GM20431 (cell line): ENCODE measurements at regions not wholly inside any gene's neighbourhood (a gene's known extent, or its start where the extent isn't known, plus 50 kb on each side); places are given as distances from the start of the nearest gene placed in this dataset.

ENCODE experiments used
- in situ Hi-C: fragments of 300-500 bp; cut with MseI, MboI; formaldehyde crosslinking; loops from one replicate; pipeline ENCODE4 v1.15.0; 2020; ENCODE audit warnings: low sequenced_read_pairs; ENCODE audit not compliant: unreplicated experiment

- in situ Hi-C loops = no loop called here
These were observed 142.6 kb upstream of the BLID start for GRCh38 chr11:122258446-122259194.

GRCh38 chr11:122253589-122254231 is 137.7 kb upstream of the BLID start:
- in situ Hi-C loops = no loop called here

GRCh38 chr11:122248939-122249338 is 132.9 kb upstream of the BLID start:
- in situ Hi-C loops = no loop called here

DNA sequence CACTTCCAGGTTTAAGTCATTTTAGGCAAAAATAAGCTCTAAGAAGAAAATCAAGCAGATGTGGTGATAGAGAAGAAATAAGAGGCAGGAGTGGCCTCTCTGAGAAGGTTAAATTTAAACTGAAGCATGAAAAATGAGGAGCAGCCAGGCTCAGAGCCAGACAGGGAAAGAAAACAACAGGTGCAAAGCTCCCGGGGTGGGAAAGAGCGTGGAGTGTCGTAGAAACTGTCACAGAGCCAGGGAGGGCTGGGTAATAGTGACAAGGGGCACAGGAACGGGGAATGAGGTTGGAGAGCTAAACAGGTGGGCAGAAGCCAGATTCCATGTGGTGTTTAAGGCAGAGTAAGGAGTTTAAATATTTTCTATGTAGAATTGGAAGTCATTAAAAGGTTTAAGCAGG is 132.1 kb upstream of the BLID start:
- in situ Hi-C loops = no loop called here

DNA sequence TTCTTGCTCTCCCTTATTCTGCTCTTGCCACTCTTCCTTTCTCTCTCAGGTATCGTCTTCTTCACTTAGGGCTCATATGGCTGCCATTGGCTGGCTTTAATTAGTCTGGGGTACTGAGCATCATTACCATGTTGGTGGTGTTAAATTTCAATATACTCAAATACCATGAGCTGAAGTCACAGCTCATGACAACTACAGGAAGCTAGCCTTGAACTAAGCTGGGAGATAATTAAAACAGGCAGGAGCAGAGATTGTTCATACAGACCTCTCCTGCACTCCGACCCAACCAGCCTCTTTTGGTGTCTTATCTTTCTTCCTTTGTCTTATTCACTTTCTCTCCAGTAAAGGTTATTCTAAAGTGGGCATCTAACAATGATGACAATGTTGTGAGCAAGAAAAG is 130.9 kb upstream of the BLID start:
- in situ Hi-C loops = no loop called here

GRCh38 chr11:122242731-122243130 is 126.7 kb upstream of the BLID start:
- in situ Hi-C loops = no loop called here

DNA sequence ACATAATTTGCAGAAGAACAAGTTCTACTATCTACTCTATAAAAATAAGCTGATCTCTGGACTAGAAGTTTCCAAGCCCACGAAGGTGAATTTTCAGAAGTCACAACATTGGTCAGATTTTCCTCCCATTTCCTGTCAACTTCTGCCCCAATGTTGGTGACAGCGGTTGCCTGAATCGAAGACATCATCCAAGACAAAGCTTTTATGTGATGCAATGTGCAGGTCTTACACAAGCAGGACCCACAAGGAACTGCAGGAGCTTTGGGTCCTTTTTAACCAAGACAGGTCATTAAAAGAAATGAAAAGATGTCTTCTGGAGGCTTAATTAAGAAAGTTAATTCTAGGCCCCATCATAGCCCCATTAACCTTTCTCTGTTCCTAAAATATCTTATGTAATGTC is 125.6 kb upstream of the BLID start:
- in situ Hi-C loops = no loop called here

DNA sequence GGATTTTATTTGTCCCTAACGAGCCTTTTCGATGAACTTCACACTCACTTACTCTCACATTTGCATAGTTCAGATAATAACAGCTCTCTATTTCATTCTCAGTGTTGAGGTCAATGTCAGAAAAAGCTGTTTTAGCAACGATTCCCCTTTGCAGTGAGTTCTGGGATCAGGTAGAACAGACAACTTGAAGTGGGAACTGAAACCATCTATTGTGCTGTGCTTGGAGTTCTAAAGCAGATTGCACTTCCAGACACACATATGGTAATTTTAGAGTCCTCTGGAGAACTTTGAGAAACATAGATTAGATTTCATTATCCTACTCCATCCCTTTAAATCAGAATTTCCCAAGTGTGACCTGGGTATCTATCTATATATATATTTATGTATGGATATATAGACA is 124.6 kb upstream of the BLID start:
- in situ Hi-C loops = no loop called here

DNA sequence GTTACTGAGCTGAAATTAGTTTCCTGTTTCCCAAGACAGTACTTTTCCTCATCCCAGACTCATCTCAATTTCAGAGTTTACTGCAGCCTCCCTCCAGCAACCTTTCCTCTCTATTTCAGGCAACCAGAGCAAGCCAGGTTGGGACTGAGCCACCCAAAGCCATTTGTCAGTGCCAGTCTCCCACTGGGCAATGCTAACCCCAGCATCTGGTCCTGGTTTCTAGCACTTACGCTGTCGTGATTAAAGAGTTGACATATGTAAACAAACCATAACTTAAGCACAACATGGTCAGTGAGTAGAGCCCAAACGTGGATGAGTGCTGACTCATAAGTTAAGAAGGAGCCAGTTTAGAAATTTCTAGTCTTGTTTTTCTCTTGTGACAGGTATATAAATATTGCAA is 119.6 kb upstream of the BLID start:
- in situ Hi-C loops = no loop called here

DNA sequence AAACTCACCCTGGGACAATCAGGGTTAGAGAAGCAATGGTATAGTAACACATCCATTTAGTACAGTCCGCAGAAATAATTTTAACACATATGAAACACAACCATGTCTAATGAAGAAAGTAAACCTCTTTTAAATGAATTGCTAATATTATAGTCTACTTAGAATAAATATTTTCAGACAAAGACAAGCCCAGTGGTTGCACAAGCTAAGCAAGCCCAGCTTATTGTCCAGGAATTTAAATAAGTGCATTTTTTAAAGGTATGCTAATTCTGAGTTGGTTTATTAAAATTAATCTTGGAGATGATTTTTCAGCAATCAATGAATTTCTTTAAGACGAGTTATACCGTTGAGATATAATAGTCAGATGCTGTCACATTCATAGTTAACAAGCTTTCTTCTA is 118.8 kb upstream of the BLID start:
- in situ Hi-C loops = no loop called here

DNA sequence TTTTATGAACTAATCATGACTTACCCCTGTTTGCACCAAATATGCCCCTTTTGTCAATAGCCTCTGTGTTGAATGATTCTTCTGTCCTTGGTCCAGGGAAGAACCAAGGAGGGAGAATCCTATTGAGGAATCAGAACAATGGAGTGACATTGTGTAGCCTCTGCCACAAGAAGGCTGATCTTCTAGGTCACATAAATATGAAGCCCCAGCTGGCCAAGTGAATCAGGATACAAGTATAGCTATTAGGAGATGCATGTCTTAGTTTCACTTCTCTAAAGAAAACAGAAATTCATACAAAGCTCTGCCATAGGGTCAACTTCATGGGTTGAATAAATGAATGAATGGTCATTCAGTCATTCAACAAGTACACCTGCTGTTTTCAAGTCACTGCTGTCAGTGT is 118.2 kb upstream of the BLID start:
- in situ Hi-C loops = no loop called here

GRCh38 chr11:122232985-122233384 is 117.0 kb upstream of the BLID start:
- in situ Hi-C loops = no loop called here

- in situ Hi-C loops = no loop called here
These were observed 114.4 kb upstream of the BLID start for GRCh38 chr11:122230385-122230755.

- in situ Hi-C loops = no loop called here
These were observed 113.7 kb upstream of the BLID start for GRCh38 chr11:122229481-122230384.

DNA sequence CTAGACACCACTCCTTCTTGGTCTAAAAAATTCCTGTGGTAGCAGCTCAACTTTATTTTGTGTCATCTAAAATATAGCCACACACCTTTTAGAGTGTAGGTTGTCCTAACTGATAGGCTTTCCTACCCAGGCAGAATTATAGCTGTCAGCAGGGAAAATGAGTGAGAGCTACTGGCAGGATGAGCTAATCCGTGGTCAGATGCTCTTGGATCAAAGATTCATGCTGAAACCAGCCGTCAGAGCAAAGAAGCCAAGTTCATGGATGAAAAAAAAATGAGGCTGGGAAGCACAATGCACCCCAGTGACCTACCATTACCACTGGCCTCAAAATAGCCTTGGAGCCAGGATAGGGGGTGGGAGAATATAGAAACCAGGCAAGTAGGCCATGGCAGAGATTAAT is 113.1 kb upstream of the BLID start:
- in situ Hi-C loops = no loop called here

GRCh38 chr11:122226810-122227379 is 110.9 kb upstream of the BLID start:
- in situ Hi-C loops = no loop called here

DNA sequence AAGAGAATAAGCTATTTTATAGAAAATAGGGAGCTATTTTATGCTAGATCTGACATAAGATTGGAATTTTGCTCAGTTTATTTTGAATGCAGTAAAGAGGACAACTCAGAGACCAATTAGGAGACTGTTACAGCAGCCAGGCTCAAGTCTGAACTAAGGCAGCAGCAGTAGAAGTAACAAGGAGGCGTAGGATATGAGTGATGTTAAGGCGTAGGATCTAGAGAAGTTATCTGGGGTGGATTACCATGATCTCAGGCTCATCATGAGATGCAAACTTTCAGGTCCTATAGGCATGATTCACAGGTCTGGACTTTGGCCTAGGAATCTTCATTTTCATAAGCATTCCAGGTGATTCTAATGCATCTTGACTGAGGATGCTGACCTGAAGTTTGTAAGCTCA is 108.9 kb upstream of the BLID start:
- in situ Hi-C loops = loop anchor here (25.0 kb wide), 1 partner anchor 287 kb away; no protein-coding TSS in a partner anchor

GRCh38 chr11:122220321-122220720 is 104.3 kb upstream of the BLID start:
- in situ Hi-C loops = loop anchor here (25.0 kb wide), 1 partner anchor 292 kb away; no protein-coding TSS in a partner anchor

DNA sequence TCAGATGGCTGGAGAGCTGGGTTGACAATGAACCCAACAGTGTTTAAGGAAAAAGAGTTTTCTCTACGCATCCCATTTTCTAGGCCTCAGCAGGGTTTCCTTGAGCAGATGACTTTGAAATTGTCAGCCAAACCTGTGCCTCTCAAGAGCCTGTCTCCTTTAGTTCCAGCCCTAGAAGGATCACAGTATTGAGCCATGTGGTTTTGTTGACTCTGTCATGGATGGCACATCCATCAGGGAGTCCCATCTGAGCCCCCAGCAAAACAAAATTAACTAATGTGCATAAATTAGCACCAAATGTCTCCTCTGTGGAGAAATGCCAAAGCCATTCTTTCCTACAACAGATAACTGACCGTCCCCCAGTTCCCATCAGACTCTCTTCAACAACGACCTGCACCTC is 103.8 kb upstream of the BLID start:
- in situ Hi-C loops = loop anchor here (25.0 kb wide), 1 partner anchor 293 kb away; no protein-coding TSS in a partner anchor

GRCh38 chr11:122215244-122215992 is 99.4 kb upstream of the BLID start:
- in situ Hi-C loops = loop anchor here (25.0 kb wide), 1 partner anchor 297 kb away; no protein-coding TSS in a partner anchor
